GM21529 (cell line): ENCODE measurements at regions not wholly inside any gene's neighbourhood (a gene's known extent, or its start where the extent isn't known, plus 50 kb on each side); places are given as distances from the start of the nearest gene placed in this dataset.

Source experiments
- ATAC-seq: cut with Tn5 transposase; IDR thresholded peaks from one replicate; pipeline ENCODE4 v1.9.1; 2021; ENCODE audit not compliant: unreplicated experiment

- ATAC-seq: no peak
Measured at GRCh38 chr7:84336766-84337165, 142.2 kb upstream of the SEMA3A start.

GRCh38 chr7:84336303-84336702 lies 141.7 kb upstream of the SEMA3A start:
- peak; percentile 68 for ATAC-seq

GRCh38 chr7:84331616-84332015 lies 137.0 kb upstream of the SEMA3A start:
- no peak for ATAC-seq

GRCh38 chr7:84328571-84328970 lies 134.0 kb upstream of the SEMA3A start:
- ATAC-seq: no peak

GRCh38 chr7:84324136-84324630 lies 129.6 kb upstream of the SEMA3A start:
- ATAC-seq: no peak

- no peak for ATAC-seq
Measured at GRCh38 chr7:84317536-84317935, 122.9 kb upstream of the SEMA3A start.

GRCh38 chr7:84314263-84314662 lies 119.7 kb upstream of the SEMA3A start:
- ATAC-seq: no peak

GRCh38 chr7:84304407-84304806 lies 109.8 kb upstream of the SEMA3A start:
- no peak for ATAC-seq

GRCh38 chr7:84302949-84303348 lies 108.4 kb upstream of the SEMA3A start:
- no peak for ATAC-seq

- ATAC-seq: no peak
Measured at GRCh38 chr7:84297616-84298015, 103.0 kb upstream of the SEMA3A start.

- ATAC-seq: no peak
Measured at GRCh38 chr7:84294847-84295455, 100.4 kb upstream of the SEMA3A start.

GRCh38 chr7:84294391-84294790 lies 99.8 kb upstream of the SEMA3A start:
- ATAC-seq: no peak

GRCh38 chr7:84291756-84292155 lies 97.2 kb upstream of the SEMA3A start:
- ATAC-seq: no peak

- no peak for ATAC-seq
Measured at GRCh38 chr7:84283798-84284197, 89.2 kb upstream of the SEMA3A start.

GRCh38 chr7:84281518-84281917 lies 86.9 kb upstream of the SEMA3A start:
- no peak for ATAC-seq

GRCh38 chr7:84277628-84278224 lies 83.1 kb upstream of the SEMA3A start:
- ATAC-seq: no peak

GRCh38 chr7:84274029-84274638 lies 79.5 kb upstream of the SEMA3A start:
- ATAC-seq: no peak

- no peak for ATAC-seq
Measured at GRCh38 chr7:84271543-84271942, 77.0 kb upstream of the SEMA3A start.

GRCh38 chr7:84264396-84264795 lies 69.8 kb upstream of the SEMA3A start:
- ATAC-seq: no peak

- no peak for ATAC-seq
Measured at GRCh38 chr7:84263106-84263505, 68.5 kb upstream of the SEMA3A start.

GRCh38 chr7:84261509-84261908 lies 66.9 kb upstream of the SEMA3A start:
- ATAC-seq: no peak

GRCh38 chr7:84258628-84259027 lies 64.0 kb upstream of the SEMA3A start:
- ATAC-seq: no peak
